Caco-2 (cell line): ENCODE measurements at regions not wholly inside any gene's neighbourhood (a gene's known extent, or its start where the extent isn't known, plus 50 kb on each side); places are given as distances from the start of the nearest gene placed in this dataset.

Experiments used
- BruUV-seq: library from RNA; stranded (reverse); fragments of 400-500 nt; replicated peaks from 2 replicates; lab custom pipeline; 2021; lab: Mats Ljungman, UMichigan
- CTCF ChIA-PET: fragments of 300-600 bp; sonication (Branson Sonifier 250); formaldehyde crosslinking; loops from one replicate; lab custom pipeline; 2022; ENCODE audit warnings: antibody characterized with exemption; lab: Charles Lee
- POLR2A ChIA-PET: fragments of 300-600 bp; sonication (Branson Sonifier 250); formaldehyde crosslinking; loops from one replicate; lab custom pipeline; 2022; ENCODE audit warnings: antibody characterized with exemption; lab: Charles Lee
- DNase-seq, 2 experiments: peaks; one replicate each; pipeline versions ENCODE4 v3.0.0 to v3.0.0-alpha.2; 2020 to 2022
- H3K27me3 ChIP-seq: replicated peaks from 2 replicates; pipeline ENCODE4 v1.6.0; 2011; ENCODE audit warnings: low read length; ENCODE audit not compliant: control insufficient read depth, insufficient read depth
- H3K36me3 ChIP-seq: 2 replicates; pipeline ENCODE4 v1.5.1; 2011; ENCODE audit warnings: low read length; ENCODE audit not compliant: control insufficient read depth, insufficient read depth
- H3K4me1 ChIP-seq: fragments of 250-450 bp; sonication (Bioruptor Pico); 2 replicates; pipeline ENCODE4 v1.5.1; 2020; ENCODE audit warnings: mild to moderate bottlenecking
- H3K4me3 ChIP-seq: 2 replicates; pipeline ENCODE4 v1.5.1; 2011; ENCODE audit warnings: low read depth, mild to moderate bottlenecking, control low read depth, low read length
- H3K9me3 ChIP-seq: fragments of 250-450 bp; sonication (Bioruptor Pico); 2 replicates; pipeline ENCODE4 v1.5.1; 2020; ENCODE audit warnings: mild to moderate bottlenecking, moderate library complexity
- H3K27ac Mint-ChIP-seq: one replicate; pipeline ENCODE4 v1.8.0; 2022; ENCODE audit warnings: mixed read lengths; ENCODE audit not compliant: unreplicated experiment
- H3K27me3 Mint-ChIP-seq: one replicate; pipeline ENCODE4 v1.8.0; 2022; ENCODE audit warnings: mixed read lengths; ENCODE audit not compliant: insufficient read depth, unreplicated experiment
- H3K36me3 Mint-ChIP-seq: one replicate; pipeline ENCODE4 v1.8.0; 2022; ENCODE audit warnings: mild to moderate bottlenecking, mixed read lengths; ENCODE audit not compliant: insufficient read depth, unreplicated experiment
- H3K4me1 Mint-ChIP-seq: one replicate; pipeline ENCODE4 v1.8.0; 2022; ENCODE audit warnings: low read depth, mixed read lengths; ENCODE audit not compliant: unreplicated experiment
- H3K4me3 Mint-ChIP-seq: one replicate; pipeline ENCODE4 v1.8.0; 2022; ENCODE audit warnings: mild to moderate bottlenecking, moderate library complexity, mixed read lengths; ENCODE audit not compliant: unreplicated experiment
- H3K9me3 Mint-ChIP-seq: one replicate; pipeline ENCODE4 v1.8.0; 2022; ENCODE audit warnings: mixed read lengths; ENCODE audit not compliant: unreplicated experiment
- CTCF ChIP-seq, 2 experiments: fragments of 200-600 bp in 1 of 2; IDR thresholded peaks; 1 replicate in 1 of 2; 2 replicates in 1 of 2; pipeline versions ENCODE4 v1.5.1 to v1.8.0; 2011 to 2022; ENCODE audit warnings: antibody characterized with exemption in 1 of 2, control low read depth in 1 of 2, inconsistent platforms in 1 of 2, low read depth in 1 of 2, low read length in 1 of 2, mild to moderate bottlenecking in 1 of 2, moderate library complexity in 1 of 2; ENCODE audit not compliant: insufficient read depth in 1 of 2, severe bottlenecking in 1 of 2, unreplicated experiment in 1 of 2
- intact Hi-C: fragments of 100-400 bp; cut with micrococcal nuclease; formaldehyde crosslinking; loops from one replicate; pipeline ENCODE4 v1.10.0; 2022; ENCODE audit not compliant: unreplicated experiment

GRCh38 chr20:10133532-10133931 lies 85.1 kb upstream of the SNAP25 start:
- intact Hi-C loops, result no loop called here
- peaks cover 3% of the 10 kb centered on the region for H3K27me3 Mint-ChIP-seq
- H3K4me3 Mint-ChIP-seq, result no peak overlapping the region
- no peak for TF ChIP-seq CTCF (IDR thresholded peaks at IDR 0.05; ENCODE audit: insufficient read depth in 1 of 2, low read depth in 1 of 2, low read length in 1 of 2, severe bottlenecking in 1 of 2, unreplicated experiment in 1 of 2)
- no TSS peak for BruUV-seq
- Histone ChIP-seq H3K36me3 (no peaks in the 10 kb centered on the region), H3K27me3 (no peaks in the 10 kb centered on the region), H3K9me3 (no peaks in the 10 kb centered on the region), H3K4me1 (no peaks in the 10 kb centered on the region), H3K4me3 (no peak overlapping the region)
- DNase-seq, result no peak
- no peaks in the 10 kb centered on the region for H3K4me1 Mint-ChIP-seq
- ChIA-PET CTCF (no interaction called here), POLR2A (no interaction called here)
- H3K9me3 Mint-ChIP-seq, result no peaks in the 10 kb centered on the region
- H3K36me3 Mint-ChIP-seq, result no peaks in the 10 kb centered on the region
- H3K27ac Mint-ChIP-seq, result no peak overlapping the region

- no peaks in the 10 kb centered on the region for H3K27me3 ChIP-seq
- no peaks in the 10 kb centered on the region for H3K9me3 ChIP-seq
- no TSS peak for BruUV-seq
- CTCF ChIA-PET, result no interaction called here
- no peaks in the 10 kb centered on the region for H3K9me3 Mint-ChIP-seq
- H3K27me3 Mint-ChIP-seq, result peaks cover 3% of the 10 kb centered on the region
- DNase-seq, result no peak
- no peaks in the 10 kb centered on the region for H3K36me3 Mint-ChIP-seq
- H3K36me3 ChIP-seq, result no peaks in the 10 kb centered on the region
- no peaks in the 10 kb centered on the region for H3K4me1 Mint-ChIP-seq
- TF ChIP-seq CTCF (IDR thresholded peaks at IDR 0.05; ENCODE audit: insufficient read depth in 1 of 2, low read depth in 1 of 2, low read length in 1 of 2, severe bottlenecking in 1 of 2, unreplicated experiment in 1 of 2), result no peak
- no peak overlapping the region for H3K4me3 Mint-ChIP-seq
- H3K27ac Mint-ChIP-seq, result no peak overlapping the region
- POLR2A ChIA-PET, result no interaction called here
- intact Hi-C loops, result no loop called here
- H3K4me1 ChIP-seq, result no peaks in the 10 kb centered on the region
- H3K4me3 ChIP-seq, result no peak overlapping the region
These were observed 84.5 kb upstream of the SNAP25 start for GRCh38 chr20:10134176-10134575.

DNA sequence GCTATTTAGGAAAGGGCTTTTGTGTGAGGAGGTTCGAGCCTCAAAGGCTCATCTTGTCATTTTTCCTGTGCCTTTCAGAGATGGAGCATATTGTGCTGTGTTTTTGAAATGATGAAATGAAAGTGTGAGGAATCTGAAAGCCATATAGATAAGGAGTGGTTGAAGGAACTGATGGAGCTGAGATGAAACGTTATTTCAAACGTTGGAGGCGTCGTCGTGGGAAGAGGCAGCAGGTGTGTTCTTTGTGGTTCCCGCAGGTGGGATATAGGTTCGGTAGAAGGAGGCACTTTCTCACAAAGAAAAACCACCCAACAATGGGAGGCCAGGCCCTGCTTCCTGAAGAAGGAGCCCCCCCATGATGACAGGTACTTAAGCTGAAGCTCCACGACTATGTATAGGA lies 83.2 kb upstream of the SNAP25 start:
- Histone ChIP-seq H3K36me3 (no peaks in the 10 kb centered on the region), H3K27me3 (no peaks in the 10 kb centered on the region), H3K4me1 (no peaks in the 10 kb centered on the region), H3K9me3 (no peaks in the 10 kb centered on the region), H3K4me3 (no peak overlapping the region)
- Mint-ChIP-seq H3K4me3 (no peak overlapping the region), H3K27me3 (peaks cover 3% of the 10 kb centered on the region), H3K9me3 (no peaks in the 10 kb centered on the region), H3K36me3 (no peaks in the 10 kb centered on the region), H3K27ac (no peak overlapping the region), H3K4me1 (no peaks in the 10 kb centered on the region)
- no peak for TF ChIP-seq CTCF (IDR thresholded peaks at IDR 0.05; ENCODE audit: insufficient read depth in 1 of 2, low read depth in 1 of 2, low read length in 1 of 2, severe bottlenecking in 1 of 2, unreplicated experiment in 1 of 2)
- no peak for DNase-seq
- POLR2A ChIA-PET, result no interaction called here
- intact Hi-C loops, result no loop called here
- no TSS peak for BruUV-seq
- CTCF ChIA-PET, result no interaction called here
